GM19397 (cell line): ENCODE measurements at regions not wholly inside any gene's neighbourhood (a gene's known extent, or its start where the extent isn't known, plus 50 kb on each side); places are given as distances from the start of the nearest gene placed in this dataset.
A peak's percentile ranks its signal among the peaks of the same experiment; 100 is the strongest.

Experiments
- ATAC-seq: cut with Tn5 transposase; IDR thresholded peaks from one replicate; pipeline ENCODE4 v1.9.1; 2021; ENCODE audit warnings: mild to moderate bottlenecking, moderate library complexity; ENCODE audit not compliant: unreplicated experiment

DNA sequence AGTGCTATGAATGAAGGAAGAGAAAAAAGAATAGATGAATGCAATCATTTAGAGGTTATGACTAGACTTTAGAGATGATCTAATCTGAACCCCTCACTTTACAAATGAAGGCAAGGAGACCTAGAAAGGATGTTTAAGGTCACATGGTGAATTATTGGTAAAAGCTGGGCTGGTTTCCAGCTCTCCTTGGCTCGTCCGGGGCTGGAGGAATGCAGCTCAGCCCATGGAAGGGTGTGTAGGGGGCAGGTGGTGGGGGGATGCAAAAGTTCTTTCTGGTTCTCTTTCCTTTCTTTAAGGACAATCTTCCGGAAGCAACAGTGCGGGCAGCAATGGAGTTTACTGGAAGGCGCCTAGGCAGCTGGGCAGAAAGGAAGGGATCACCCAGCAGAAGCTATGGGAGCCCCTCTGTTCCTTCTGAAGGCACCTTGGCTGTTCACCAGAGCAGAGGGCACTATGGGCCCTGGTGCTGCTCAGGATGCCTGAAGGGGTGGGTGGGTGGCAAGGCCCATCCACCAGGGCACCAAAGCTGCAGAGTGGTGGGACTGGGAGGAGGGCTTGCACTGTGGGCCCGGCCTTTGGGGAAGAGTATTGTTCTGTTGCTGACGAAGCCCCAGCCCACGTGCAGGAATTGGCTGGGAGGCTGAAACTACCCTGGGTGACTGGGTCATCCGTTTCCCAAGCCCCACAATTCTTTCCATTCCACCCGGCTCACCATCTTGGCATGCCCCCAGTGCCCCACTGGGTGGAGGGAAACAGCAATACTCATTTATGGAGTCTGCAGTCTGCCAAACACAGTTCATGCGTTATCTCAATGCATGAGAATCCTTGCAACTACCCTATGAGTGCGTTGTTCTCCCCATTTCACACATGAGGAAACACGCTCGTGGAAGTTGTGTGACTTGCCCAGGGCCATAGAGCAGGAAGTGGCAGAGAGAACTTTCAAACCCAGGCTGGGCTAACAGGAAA lies 78.2 kb downstream of the IRF2BPL start:
- ATAC-seq: no peak

DNA sequence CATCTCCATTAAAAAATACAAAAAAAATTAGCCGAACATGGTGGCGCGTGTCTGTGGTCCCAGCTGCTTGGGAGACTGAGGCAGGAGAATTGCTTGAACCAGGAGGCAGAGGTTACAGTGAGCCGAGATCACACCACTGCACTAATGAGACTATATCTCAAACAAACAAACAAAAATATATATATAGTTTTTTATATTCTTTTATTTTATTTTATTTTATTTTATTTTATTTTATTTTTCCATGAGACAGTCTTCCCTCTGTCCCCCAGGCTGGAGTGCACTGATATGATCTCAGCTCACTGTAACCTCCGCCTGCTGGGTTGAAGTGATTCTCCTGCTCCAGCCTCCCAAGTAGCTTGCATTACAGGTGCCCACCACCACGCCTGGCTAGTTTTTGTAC lies 79.5 kb downstream of the IRF2BPL start:
- ATAC-seq: no peak

DNA sequence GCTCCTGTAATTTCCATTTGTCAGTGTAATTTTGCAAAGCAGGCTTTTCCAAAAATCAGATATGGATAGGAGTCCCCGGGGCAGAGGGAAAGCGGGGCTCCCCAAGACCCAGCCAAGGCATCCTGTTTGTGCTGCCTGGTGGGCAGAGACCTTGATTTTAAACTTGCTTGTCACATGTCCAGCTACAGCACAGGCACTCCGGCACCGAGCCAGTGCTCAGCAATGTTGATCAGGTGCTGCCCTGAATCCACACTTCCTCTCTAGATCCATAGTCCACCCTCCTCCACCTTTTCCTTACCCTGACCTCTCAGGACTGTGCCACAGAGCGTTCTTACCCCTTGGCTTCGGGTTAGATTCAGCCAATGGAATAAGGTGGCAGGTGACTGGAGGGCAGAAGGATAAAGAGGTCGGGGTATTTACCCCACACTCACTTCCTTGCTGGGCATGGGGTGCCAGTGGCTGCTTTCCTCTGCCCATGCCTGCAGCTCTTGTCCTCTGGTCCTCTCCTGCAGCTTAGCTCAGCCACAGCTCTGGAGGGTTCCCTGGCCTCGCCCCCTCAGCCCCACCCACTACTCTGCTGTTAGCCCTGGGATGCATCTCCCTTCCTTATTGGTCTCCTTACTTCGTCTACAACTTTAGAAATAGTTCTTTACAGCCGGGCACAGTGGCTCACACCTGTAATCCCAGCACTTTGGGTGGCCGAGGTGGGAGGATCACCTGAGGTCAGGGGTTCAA lies 80.1 kb downstream of the IRF2BPL start:
- ATAC-seq: no peak

DNA sequence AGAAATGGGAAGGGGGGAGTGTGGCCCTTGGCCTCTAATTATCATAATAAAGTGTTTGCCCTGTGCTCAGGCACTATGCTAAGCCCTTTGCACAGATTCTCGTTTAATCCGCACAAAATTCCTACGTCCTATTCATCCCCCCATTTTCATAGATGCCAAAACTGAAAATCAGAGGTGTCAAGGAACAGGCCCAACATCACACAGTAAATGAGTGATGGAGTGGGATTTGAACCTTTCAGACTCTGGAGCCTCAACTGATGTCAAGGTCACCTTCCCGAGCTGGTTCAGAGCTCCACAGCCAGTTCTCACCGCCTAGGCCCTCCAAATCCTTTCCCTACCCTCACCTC lies 80.7 kb downstream of the IRF2BPL start:
- no peak for ATAC-seq

DNA sequence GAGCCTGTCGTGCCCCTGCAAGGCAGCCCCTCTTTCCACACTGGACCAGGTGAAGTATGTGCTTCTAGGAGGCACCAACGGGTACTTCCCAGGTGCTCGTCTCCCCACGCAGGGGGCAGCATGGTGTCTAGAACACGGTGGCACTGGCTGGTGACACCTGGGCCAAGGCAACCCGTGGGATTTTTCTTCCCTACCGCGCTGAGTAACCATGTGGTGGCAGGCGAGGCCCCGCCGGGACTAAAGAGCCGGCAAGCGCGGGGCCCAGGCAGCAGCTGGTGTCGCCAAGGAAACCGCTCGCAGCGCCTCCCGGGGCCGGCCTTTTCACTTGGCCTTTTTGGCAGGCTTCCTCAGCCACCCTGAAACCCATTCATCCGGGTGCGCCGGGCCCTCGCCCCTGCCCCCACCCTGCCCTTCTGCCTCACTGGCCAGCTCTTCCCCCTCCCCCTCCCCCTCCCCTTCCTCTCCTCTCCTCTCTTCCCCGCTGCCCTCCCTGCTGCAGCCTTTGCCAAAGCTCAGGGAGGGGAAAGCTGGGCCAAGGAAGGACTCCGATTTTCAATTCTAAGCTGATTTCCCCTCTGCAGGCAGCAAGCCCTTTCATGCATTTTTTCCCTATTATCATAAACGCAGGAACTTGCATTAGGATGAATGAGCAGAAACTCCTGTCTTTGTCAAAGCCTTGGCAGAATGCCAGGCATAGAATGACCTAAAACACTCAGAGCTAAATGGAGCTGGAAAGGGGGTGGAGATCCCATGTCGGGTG lies 81.2 kb downstream of the IRF2BPL start:
- peak; percentile 84 for ATAC-seq

DNA sequence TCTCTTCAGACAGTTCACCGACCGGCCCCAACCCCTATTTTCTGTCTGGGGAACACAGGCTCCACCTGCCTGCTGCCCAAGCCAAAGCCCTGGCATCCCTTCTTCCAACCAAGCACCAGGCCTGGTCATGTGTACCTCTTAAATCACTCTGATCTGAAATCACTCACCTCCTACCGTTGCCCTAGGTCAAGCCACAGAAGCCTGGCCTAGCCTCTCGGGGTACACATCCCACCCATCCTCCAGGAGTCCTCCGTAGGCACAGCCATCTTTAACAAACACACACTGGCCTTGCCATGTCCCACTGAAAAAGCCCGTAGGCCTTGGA lies 81.8 kb downstream of the IRF2BPL start:
- ATAC-seq: no peak

DNA sequence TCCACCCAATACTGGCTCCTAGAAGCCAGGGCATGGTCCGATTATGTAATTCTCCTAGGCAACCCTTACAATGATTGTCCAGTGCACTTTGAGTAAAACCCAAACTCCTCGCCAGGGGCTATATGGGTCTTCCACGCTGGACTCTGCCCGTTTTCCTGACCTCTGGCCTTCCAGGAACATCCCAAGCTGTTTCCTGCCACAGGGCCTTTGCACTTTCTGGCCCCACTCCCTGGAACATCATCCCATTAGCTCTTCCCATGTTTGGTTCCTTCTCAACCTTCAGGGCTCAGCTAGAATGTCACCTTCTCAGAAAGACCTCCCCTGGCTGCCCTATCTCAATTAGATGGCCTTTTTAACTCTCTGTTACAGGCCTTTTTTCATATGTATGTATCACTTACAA lies 85.4 kb downstream of the IRF2BPL start:
- ATAC-seq: no peak

DNA sequence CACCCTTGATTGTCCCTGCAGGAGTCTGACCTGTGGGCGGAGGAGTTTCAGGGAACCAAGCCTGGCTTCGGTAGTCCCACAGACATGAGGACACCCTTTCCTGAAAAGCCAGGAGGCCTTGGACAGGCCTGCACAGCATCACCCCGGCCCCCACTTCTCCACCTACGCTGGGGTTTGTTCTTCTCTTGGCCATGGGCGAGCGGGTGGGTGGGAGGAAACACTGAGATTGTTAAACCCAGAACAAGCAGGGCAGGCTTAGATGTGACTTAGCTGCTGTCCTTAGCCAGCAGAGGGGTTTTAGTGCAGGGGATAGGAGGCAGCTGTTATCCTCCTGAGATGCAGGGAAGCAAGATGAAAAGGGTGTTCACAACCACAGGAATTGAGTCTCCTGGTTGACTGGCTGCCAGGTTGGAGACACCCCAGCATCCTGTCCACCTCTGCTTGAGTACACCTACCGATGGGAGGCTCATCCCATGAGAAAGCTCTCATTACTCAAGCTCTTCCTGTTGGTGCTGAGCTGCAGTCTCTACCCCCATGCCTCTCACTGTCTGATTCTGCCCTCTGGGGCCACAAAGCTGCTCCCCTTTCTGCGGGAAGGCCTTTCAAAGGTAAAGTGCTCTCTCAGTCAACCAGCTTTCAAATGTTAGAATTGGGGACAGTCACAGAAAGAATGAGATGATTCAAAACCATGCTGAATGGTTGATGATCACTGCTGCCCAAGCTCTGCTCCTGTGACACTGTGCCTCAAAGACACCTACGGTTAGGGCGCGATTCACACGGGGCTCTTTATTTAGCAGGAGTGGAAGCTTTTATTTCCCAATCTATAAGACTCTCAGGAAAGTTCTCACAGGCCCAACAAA lies 86.3 kb downstream of the IRF2BPL start:
- no peak for ATAC-seq

DNA sequence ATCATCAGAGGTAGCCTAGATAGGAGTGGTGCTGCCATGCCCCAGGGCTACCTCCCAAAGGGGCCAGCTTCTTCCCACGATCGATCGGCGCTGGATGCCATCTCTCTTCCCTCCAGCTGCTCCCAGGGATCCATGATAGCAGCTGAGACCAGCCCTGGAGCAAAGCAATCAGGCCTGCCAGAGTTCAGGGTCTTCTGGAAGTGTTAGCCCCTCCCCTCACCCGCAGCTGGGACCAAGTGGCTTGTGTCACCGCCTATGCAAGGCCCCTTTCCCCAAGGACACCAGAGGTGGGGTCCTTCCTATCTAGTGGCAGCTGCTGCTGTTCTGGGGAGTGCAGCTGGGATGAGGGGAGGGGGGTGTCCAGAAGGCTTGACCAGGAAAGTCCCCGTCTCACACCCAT lies 87.0 kb downstream of the IRF2BPL start:
- ATAC-seq: no peak

DNA sequence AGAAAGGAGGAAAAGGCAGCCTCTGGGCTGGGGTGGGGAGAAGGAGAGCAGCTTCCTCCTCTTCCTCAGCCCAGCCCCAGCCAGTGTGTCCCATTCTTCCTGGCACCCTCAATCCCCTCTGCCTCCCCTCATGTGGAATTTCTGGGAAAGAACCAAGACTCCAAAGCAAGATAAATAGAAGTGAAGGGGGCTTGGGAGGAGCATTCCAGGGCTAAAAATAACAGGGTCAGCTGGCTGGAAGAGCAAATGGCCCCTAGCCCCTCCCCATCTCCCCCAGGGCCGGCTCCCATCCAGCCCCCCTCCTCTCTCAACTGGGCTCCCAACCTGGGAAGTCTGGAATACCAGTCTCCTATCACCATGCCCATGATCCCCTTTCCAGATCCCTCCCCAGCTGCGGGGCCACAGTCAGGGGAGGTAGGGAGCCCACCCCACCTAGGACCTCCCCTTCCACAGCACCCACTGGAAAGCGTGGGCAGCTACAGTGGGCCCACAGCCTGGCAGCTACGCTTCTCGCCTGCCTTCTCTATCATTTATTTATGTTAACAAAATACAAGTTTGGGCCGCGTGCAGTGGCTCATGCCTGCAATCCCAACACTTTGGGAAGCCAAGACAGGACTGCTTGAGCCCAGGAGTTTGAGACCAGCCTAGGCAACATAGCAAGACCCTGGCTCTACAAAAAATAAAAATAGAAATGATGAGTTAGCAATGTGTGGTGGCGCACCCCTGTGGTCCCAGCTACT lies 88.3 kb downstream of the IRF2BPL start:
- ATAC-seq: no peak

DNA sequence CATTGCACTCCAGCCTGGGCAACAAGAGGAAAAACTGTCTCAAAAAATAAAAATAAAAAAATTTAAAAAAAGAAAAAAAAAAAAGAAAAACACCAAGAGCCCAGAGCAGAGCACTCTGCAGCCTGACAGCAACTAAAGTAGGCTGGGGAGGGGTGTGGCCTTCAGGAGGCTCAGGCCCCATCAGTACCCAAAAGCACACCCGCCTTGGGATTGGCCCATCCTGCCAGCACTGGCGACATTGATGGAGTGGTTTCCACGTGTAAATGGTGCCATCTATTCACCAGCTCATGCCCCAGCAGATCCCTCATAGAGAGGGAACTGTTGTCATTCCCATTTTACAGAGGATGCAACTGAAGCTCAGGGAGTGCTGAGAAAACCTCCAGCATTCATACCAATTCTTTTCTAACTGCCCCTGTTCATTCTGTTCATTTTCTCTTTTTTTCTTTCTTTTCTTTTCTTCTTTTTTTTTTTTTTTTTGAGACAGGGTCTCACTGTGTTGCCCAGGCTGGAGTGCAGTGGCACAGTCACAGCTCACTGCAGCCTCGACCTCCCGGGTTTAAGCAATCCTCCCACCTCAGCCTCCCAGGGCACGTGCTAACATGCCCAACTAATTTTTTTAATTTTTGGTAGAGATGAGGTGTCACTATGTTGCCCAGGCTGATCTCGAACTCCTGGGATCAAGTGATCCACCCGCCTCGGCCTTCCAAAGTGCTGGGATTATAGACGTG lies 89.3 kb downstream of the IRF2BPL start:
- ATAC-seq: no peak

DNA sequence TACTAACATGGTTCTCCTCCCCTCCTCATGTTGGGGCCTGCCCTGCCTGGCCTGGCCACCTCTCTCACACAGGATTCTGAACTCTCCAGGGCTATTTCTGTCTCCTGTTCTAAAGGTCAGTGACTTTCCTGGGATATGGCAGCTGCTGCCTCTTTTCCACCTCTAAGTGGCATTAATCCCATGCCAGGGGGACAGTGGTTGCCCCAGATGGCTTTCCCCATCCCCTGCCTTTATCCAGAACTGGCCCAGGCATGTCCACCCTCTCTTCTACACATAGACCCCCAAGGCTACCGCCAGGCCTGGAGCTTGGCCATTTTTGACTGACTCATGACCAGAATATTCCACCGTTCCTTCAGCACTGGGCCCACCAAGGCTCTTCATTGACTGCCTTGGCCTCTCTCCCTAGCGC lies 90.4 kb downstream of the IRF2BPL start:
- no peak for ATAC-seq

DNA sequence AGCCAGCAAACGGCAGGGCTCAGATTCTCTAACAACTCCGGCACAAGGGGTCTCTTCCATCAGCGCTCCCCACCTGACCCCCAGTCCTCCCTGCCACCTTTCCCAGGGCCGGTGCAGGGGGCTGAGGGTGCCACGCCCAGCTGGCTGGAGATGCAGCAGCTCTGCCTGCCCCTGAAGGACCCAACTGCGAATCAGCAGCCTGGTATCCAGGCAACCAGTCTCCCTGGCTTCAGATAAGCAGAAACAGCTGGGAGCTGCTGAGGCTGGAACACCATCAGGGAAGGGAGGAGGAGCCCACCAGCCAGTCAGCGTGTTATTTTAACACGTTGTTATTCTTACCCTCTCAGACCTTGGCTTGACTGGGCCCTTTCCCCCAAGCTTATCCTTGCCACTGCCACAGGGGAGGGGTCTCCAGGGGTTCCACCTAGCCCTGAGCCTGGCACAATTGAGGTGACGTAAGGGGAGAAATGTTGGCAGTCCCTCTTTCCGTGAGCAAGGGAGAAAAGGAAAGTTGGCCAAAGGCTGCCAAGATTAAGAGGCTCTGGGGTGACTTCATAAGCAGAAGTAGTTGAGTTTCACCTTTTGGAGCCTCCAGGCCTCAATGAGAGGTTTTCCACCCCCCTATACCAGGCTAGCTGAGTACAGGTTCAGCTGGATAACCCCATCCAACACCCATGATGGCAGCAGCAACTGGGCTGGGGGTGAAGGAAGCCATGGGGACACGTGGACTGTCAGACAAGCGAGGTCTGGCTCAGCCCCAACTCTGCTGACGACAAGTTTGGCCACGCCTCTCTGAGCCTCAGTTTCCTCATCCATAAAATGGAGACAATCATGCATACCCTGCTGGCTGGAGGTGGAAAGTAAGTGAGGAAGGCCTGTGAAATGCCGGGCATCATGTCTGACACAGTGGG lies 91.1 kb downstream of the IRF2BPL start:
- no peak for ATAC-seq

DNA sequence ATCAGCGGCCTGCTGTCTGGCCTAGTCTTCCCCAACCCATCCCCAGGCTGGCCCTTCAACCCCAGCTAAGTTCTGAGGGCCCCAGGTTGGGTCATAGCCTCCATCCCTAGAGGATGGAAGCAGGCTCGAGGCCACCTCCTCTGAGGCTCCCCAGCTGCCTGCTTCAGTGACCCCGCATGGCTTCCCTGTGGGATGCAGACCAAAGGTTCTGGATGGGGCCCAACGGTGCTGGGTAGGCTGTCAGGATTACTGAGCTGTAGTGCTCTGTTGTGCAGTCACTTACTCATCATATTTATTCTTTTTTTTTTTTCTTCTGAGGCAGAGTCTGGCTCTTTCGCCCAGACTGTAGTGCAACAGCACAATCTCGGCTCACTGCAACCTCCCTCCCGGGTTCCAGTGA lies 92.0 kb downstream of the IRF2BPL start:
- ATAC-seq: no peak

DNA sequence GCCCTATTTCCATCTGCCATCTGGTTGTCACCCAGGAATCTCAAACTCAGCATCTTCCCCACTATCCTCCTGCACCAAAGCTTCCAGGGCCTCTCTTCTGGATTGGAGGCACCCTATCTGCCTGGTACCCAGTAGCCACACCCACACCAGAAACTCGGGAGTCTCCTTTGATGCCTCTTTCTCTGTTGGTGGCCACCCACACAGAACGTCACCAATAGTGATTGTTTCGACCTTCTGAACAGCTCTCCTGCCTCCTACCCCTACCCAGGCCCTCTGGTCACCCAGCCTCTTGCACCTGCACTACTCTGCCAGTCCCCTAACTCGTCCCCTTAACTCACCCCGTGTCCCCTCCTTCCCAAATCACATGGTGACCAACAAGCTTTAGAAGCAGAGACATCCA lies 95.0 kb downstream of the IRF2BPL start:
- ATAC-seq: no peak

DNA sequence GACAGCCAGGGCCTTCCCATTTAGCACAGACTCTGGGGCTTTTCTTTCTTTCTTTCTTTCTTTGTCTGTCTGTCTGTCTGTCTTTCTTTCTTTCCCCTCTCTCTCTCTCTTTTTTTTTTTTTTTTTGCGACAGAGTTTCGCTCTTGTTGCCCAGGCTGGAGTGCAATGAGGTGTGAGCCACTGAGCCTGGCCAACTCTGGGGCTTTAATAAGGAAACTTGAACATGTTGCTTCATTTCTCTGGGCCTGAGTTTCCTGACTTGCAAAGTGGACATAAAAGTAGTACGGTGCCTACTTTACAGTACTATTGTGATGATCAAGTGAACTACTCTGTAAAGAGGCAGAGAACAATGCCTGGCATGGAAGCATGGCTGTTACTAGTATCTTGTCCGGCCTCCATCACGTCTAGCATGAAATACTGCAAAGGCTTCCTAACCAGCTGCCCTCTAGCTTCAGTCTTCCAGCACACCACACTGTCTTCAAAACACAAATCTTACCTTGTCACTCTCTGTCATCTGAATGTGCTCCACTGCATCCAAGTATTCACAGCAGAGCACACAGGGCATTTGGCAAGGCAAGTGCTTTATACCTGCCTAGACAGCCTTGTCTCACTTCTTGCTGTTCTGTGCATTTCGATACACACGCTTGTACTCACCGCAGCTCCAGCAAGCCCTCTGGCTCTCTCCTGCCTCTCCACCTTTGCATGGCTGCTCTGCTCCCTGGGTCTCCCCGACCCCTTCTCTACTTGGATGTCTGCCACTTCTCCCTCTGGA lies 96.7 kb downstream of the IRF2BPL start:
- no peak for ATAC-seq

DNA sequence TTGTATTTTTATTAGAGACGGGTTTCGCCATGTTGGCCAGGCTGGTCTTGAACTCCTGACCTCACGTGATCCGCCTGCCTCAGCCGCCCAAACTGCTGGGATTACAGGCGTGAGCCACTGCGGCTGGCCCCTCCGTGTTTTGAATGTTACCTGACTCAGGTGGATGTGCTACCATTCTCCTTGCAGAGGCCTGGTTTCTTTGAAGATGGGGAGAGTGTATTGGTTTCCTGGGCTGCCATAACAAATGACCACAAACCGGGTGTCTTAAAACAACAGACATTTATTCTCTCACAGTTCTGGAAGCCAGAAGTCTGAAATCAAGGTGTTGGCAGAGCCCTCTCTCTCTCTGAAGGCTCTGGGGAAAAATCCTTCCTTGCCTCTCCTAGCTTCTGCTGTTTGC lies 98.0 kb downstream of the IRF2BPL start:
- ATAC-seq: no peak

DNA sequence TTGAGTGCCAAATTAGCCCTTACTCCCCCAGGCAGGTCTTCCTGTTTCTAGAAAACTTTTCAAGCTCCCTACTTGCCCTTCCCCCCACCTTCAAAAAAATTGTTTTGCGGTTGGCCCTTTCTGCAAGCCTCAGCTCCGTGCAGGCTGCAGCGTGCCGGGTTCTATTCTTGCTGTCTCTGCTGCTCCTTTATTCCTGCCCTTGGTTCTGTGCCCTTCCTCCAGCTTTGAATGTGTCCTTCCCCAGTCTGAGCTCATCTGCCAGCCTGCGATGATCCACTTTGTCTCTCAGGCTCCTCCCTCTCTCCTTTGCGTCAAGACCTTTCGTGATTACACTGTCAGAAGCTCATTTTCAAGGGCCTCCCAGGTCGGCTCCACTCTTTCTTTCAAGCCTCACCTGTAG lies 98.6 kb downstream of the IRF2BPL start:
- no peak for ATAC-seq
